Duodenal mucosa (tissue), 2 donors: ENCODE measurements at regions not wholly inside any gene's neighbourhood (a gene's known extent, or its start where the extent isn't known, plus 50 kb on each side); places are given as distances from the start of the nearest gene placed in this dataset.
"Not testable (repeated sequence)": the region's sequence is repeated elsewhere in the genome, so short reads cannot be mapped to it uniquely, and the experiment has no call there.

Experiments
- H3K27ac ChIP-seq: one replicate; pipeline ENCODE4 v1.7.0; 2013; ENCODE audit warnings: low read depth, low read length
- H3K27me3 ChIP-seq, 2 donors: one replicate each; pipeline ENCODE4 v1.7.0; 2013; ENCODE audit warnings: low read length in 2 of 2, control low read depth in 1 of 2; ENCODE audit not compliant: insufficient read depth in 2 of 2, control insufficient read depth in 1 of 2
- H3K36me3 ChIP-seq, 2 donors: one replicate each; pipeline ENCODE4 v1.7.0; 2013; ENCODE audit warnings: low read length in 2 of 2, control low read depth in 1 of 2; ENCODE audit not compliant: insufficient read depth in 2 of 2, control insufficient read depth in 1 of 2
- H3K4me1 ChIP-seq, 2 donors: one replicate each; pipeline ENCODE4 v1.7.0; 2013; ENCODE audit warnings: low read length in 2 of 2, control low read depth in 1 of 2; ENCODE audit not compliant: insufficient read depth in 2 of 2, control insufficient read depth in 1 of 2
- H3K4me3 ChIP-seq, 2 donors: one replicate each; pipeline ENCODE4 v1.7.0; 2013; ENCODE audit warnings: low read length in 2 of 2, low read depth in 1 of 2
- H3K9ac ChIP-seq, 2 donors: one replicate each; pipeline ENCODE4 v1.7.0; 2013; ENCODE audit warnings: low read length in 2 of 2, low read depth in 1 of 2
- H3K9me3 ChIP-seq, 2 donors: one replicate each; pipeline ENCODE4 v1.7.0; 2013; ENCODE audit warnings: low read length in 2 of 2, control low read depth in 1 of 2; ENCODE audit not compliant: control insufficient read depth in 1 of 2

GRCh38 chr13:63774133-63774532 is 2358.5 kb upstream of the PCDH20 start:
- Histone ChIP-seq H3K4me3 (no peak overlapping the region), H3K36me3 (no peaks in the 10 kb centered on the region), H3K9ac (no peak overlapping the region), H3K9me3 (peaks cover 0 to 2% of the 10 kb centered on the region in 2 donors), H3K27ac (no peak overlapping the region), H3K4me1 (no peaks in the 10 kb centered on the region), H3K27me3 (no peaks in the 10 kb centered on the region)

- H3K36me3 ChIP-seq = no peaks in the 10 kb centered on the region
- peaks cover 0 to 2% of the 10 kb centered on the region in 2 donors for H3K9me3 ChIP-seq
- no peak overlapping the region for H3K27ac ChIP-seq
- H3K4me1 ChIP-seq = no peaks in the 10 kb centered on the region
- H3K4me3 ChIP-seq = no peak overlapping the region
- no peak overlapping the region for H3K9ac ChIP-seq
- no peaks in the 10 kb centered on the region for H3K27me3 ChIP-seq
Observed at GRCh38 chr13:63773476-63773875, 2357.8 kb upstream of the PCDH20 start.

- H3K4me3 ChIP-seq, H3K27me3 ChIP-seq, H3K9me3 ChIP-seq, H3K36me3 ChIP-seq, H3K27ac ChIP-seq, H3K9ac ChIP-seq, H3K4me1 ChIP-seq: not testable (repeated sequence)
Observed at GRCh38 chr13:63757683-63758082, 2342.0 kb upstream of the PCDH20 start.

- not testable (repeated sequence) for H3K4me3 ChIP-seq, H3K36me3 ChIP-seq, H3K4me1 ChIP-seq, H3K9ac ChIP-seq, H3K9me3 ChIP-seq, H3K27ac ChIP-seq, H3K27me3 ChIP-seq
Observed at GRCh38 chr13:63749857-63750256, 2334.2 kb upstream of the PCDH20 start.

GRCh38 chr13:63741814-63742101 is 2326.1 kb upstream of the PCDH20 start:
- H3K9ac ChIP-seq, H3K27ac ChIP-seq, H3K4me1 ChIP-seq, H3K9me3 ChIP-seq, H3K4me3 ChIP-seq, H3K36me3 ChIP-seq, H3K27me3 ChIP-seq: not testable (repeated sequence)

GRCh38 chr13:63741029-63741813 is 2325.6 kb upstream of the PCDH20 start:
- H3K27ac ChIP-seq = no peak overlapping the region
- H3K36me3 ChIP-seq = no peaks in the 10 kb centered on the region
- H3K4me3 ChIP-seq = no peak overlapping the region
- H3K9ac ChIP-seq = no peak overlapping the region
- no peaks in the 10 kb centered on the region for H3K4me1 ChIP-seq
- peaks cover 0 to 8% of the 10 kb centered on the region in 2 donors for H3K9me3 ChIP-seq
- no peaks in the 10 kb centered on the region for H3K27me3 ChIP-seq

- H3K9ac ChIP-seq, H3K4me3 ChIP-seq, H3K4me1 ChIP-seq, H3K27me3 ChIP-seq, H3K36me3 ChIP-seq, H3K27ac ChIP-seq: not testable (repeated sequence)
- H3K9me3 ChIP-seq = peaks cover 0 to 10% of the 10 kb centered on the region in 2 donors
Observed at GRCh38 chr13:63739112-63739735, 2323.6 kb upstream of the PCDH20 start.

- Histone ChIP-seq H3K9ac (no peak overlapping the region), H3K27me3 (no peaks in the 10 kb centered on the region), H3K4me3 (no peak overlapping the region), H3K9me3 (peaks cover 0 to 10% of the 10 kb centered on the region in 2 donors), H3K36me3 (no peaks in the 10 kb centered on the region), H3K27ac (no peak overlapping the region), H3K4me1 (no peaks in the 10 kb centered on the region)
Observed at GRCh38 chr13:63737418-63737817, 2321.8 kb upstream of the PCDH20 start.

GRCh38 chr13:63731896-63732295 is 2316.2 kb upstream of the PCDH20 start:
- H3K9me3 ChIP-seq = peaks cover 0 to 2% of the 10 kb centered on the region in 2 donors
- no peak overlapping the region for H3K9ac ChIP-seq
- no peak overlapping the region for H3K27ac ChIP-seq
- no peaks in the 10 kb centered on the region for H3K4me1 ChIP-seq
- H3K36me3 ChIP-seq = no peaks in the 10 kb centered on the region
- no peaks in the 10 kb centered on the region for H3K27me3 ChIP-seq
- H3K4me3 ChIP-seq = no peak overlapping the region

- H3K4me1 ChIP-seq, H3K27me3 ChIP-seq, H3K9me3 ChIP-seq, H3K9ac ChIP-seq, H3K27ac ChIP-seq, H3K36me3 ChIP-seq, H3K4me3 ChIP-seq: not testable (repeated sequence)
Observed at GRCh38 chr13:63712159-63712558, 2296.5 kb upstream of the PCDH20 start.
